NCI-H2081 (cell line): ENCODE measurements at regions not wholly inside any gene's neighbourhood (a gene's known extent, or its start where the extent isn't known, plus 50 kb on each side); places are given as distances from the start of the nearest gene placed in this dataset.
A peak's percentile ranks its signal among the peaks of the same experiment; 100 is the strongest.

Experiments used
- DNase-seq, 2 experiments: peaks; one replicate each; lab custom pipeline; 2025; lab: John Stamatoyannopoulos, UW

- no peak for DNase-seq
Observed at GRCh38 chr2:220489121-220489520, 861.7 kb downstream of the SLC4A3 start.

- no peak for DNase-seq
Observed at GRCh38 chr2:220491670-220492069, 864.2 kb downstream of the SLC4A3 start.

- no peak for DNase-seq
Observed at GRCh38 chr2:220493871-220494525, 866.6 kb downstream of the SLC4A3 start.

- DNase-seq = no peak
Observed at GRCh38 chr2:220496513-220496912, 869.1 kb downstream of the SLC4A3 start.

- DNase-seq = no peak
Observed at GRCh38 chr2:220499225-220499624, 871.8 kb downstream of the SLC4A3 start.

GRCh38 chr2:220502539-220502938 lies 875.1 kb downstream of the SLC4A3 start:
- DNase-seq = no peak

GRCh38 chr2:220503431-220503830 lies 876.0 kb downstream of the SLC4A3 start:
- DNase-seq = no peak

- peak; percentile 69 to 91 for DNase-seq
Observed at GRCh38 chr2:220504938-220505503, 877.6 kb downstream of the SLC4A3 start.

GRCh38 chr2:220506466-220506865 lies 879.0 kb downstream of the SLC4A3 start:
- no peak for DNase-seq

- DNase-seq = no peak
Observed at GRCh38 chr2:220509096-220509757, 881.8 kb downstream of the SLC4A3 start.

- no peak for DNase-seq
Observed at GRCh38 chr2:220509966-220510365, 882.5 kb downstream of the SLC4A3 start.

- no peak for DNase-seq
Observed at GRCh38 chr2:220510668-220511067, 883.2 kb downstream of the SLC4A3 start.

- no peak for DNase-seq
Observed at GRCh38 chr2:220512419-220512818, 885.0 kb downstream of the SLC4A3 start.

GRCh38 chr2:220513573-220514288 lies 886.3 kb downstream of the SLC4A3 start:
- no peak for DNase-seq

GRCh38 chr2:220521551-220521950 lies 894.1 kb downstream of the SLC4A3 start:
- DNase-seq = no peak

GRCh38 chr2:220528180-220528675 lies 900.8 kb downstream of the SLC4A3 start:
- DNase-seq = no peak

- no peak for DNase-seq
Observed at GRCh38 chr2:220531216-220531615, 903.8 kb downstream of the SLC4A3 start.

- no peak for DNase-seq
Observed at GRCh38 chr2:220533485-220533884, 906.1 kb downstream of the SLC4A3 start.

- DNase-seq = no peak
Observed at GRCh38 chr2:220539481-220539880, 912.1 kb downstream of the SLC4A3 start.

- DNase-seq = no peak
Observed at GRCh38 chr2:220544049-220544448, 916.6 kb downstream of the SLC4A3 start.

GRCh38 chr2:220550995-220551700 lies 923.7 kb downstream of the SLC4A3 start:
- no peak for DNase-seq
